Tibial artery (tissue), 4 donors: ENCODE measurements at regions not wholly inside any gene's neighbourhood (a gene's known extent, or its start where the extent isn't known, plus 50 kb on each side); places are given as distances from the start of the nearest gene placed in this dataset.

ENCODE experiments used
- DNase-seq, 2 donors: peaks; one replicate each; pipeline ENCODE4 v3.0.0-alpha.2; 2019
- H3K27ac ChIP-seq, 2 donors: fragments of 200-600 bp; sonication (generic) in 1 of 2; 1 replicate in 1 of 2; 2 replicates in 1 of 2; pipeline ENCODE4 v1.5.1; 2018 to 2019; ENCODE audit warnings: mild to moderate bottlenecking in 1 of 2
- H3K27me3 ChIP-seq, 2 donors: fragments of 200-600 bp; sonication (generic) in 1 of 2; one replicate each; pipeline versions ENCODE4 v1.5.1 to v1.6.0; 2016 to 2019
- H3K36me3 ChIP-seq, 3 donors: fragments of 200-600 bp; sonication (generic) in 2 of 3; one replicate each; pipeline ENCODE4 v1.5.1; 2016 to 2019; ENCODE audit warnings: mild to moderate bottlenecking in 2 of 3
- H3K4me1 ChIP-seq, 4 donors: fragments of 200-600 bp; sonication (generic) in 2 of 4; 1 replicate in 3 of 4; 2 replicates in 1 of 4; pipeline ENCODE4 v1.5.1; 2016 to 2019
- H3K4me3 ChIP-seq, 2 donors: fragments of 200-600 bp; sonication (generic) in 1 of 2; 1 replicate in 1 of 2; 2 replicates in 1 of 2; pipeline ENCODE4 v1.5.1; 2018 to 2019; ENCODE audit warnings: mild to moderate bottlenecking in 2 of 2
- H3K9me3 ChIP-seq, 3 donors: fragments of 200-600 bp; sonication (generic) in 1 of 3; one replicate each; pipeline ENCODE4 v1.5.1; 2016 to 2019
- intact Hi-C: fragments of 100-400 bp; cut with DNase I; formaldehyde crosslinking; loops from one replicate; pipeline ENCODE4 v1.15.0; 2023; ENCODE audit warnings: low total_unique reads
- TF ChIP-seq, protein P1 (sequence below), 2 experiments: fragments of 200-600 bp in 1 of 2; fragments of 450-650 bp in 1 of 2; IDR thresholded peaks; one replicate each; pipeline ENCODE4 v1.5.1; 2017 to 2019; ENCODE audit warnings: antibody characterized with exemption in 2 of 2, mild to moderate bottlenecking in 1 of 2, moderate library complexity in 1 of 2

DNA sequence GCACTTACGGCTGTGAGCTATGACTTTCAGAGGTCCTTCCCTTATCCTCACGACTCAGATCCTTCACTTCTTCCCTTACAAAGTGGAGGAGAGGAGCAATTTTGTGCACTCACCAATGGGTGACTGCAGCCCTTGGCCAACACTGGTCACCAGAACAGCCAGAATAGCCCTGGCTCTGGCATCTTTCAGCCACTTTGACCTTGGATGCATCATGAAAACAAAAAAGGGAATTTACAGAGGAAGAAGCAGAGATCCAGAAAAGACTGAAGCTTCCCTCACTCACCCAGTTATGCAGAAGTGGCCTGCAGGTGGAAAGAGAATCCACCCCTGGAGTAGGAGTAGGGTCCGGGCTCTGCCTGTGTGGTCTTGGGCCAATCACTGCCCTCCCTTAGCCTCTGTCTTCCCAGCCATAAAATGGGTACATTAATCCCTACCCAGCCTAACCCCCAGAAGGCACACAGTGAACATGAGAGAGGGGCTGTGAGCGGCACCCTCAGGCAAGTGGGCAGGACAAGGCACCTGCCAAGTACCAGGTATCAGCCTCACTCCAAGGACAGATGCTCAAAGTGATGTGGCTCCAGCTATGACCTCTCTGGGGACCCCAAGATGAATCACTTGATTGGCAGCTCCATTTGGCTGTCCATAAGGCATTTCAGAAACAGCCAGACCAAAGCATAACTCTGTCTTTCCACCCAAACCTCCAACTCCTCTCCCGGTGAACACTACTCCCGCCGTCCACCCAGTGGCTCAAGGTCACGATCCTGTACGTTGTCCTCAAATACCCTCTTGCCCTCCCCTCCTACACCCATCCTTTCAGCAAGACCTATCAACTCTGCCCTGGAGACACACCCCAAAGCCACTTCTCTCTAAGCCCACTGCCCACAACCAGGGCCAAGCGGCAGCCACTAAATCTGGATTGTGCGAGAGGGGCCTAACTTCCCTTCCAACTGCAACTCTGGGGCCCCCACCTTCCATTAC is 129.8 kb upstream of the ZMIZ1 start:
- no peaks in the 10 kb centered on the region for H3K27me3 ChIP-seq
- TF ChIP-seq, protein P1, sequence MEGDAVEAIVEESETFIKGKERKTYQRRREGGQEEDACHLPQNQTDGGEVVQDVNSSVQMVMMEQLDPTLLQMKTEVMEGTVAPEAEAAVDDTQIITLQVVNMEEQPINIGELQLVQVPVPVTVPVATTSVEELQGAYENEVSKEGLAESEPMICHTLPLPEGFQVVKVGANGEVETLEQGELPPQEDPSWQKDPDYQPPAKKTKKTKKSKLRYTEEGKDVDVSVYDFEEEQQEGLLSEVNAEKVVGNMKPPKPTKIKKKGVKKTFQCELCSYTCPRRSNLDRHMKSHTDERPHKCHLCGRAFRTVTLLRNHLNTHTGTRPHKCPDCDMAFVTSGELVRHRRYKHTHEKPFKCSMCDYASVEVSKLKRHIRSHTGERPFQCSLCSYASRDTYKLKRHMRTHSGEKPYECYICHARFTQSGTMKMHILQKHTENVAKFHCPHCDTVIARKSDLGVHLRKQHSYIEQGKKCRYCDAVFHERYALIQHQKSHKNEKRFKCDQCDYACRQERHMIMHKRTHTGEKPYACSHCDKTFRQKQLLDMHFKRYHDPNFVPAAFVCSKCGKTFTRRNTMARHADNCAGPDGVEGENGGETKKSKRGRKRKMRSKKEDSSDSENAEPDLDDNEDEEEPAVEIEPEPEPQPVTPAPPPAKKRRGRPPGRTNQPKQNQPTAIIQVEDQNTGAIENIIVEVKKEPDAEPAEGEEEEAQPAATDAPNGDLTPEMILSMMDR (IDR thresholded peaks at IDR 0.05): no peak
- H3K9me3 ChIP-seq: no peaks in the 10 kb centered on the region
- H3K27ac ChIP-seq: no peak overlapping the region
- no peak overlapping the region for H3K4me3 ChIP-seq
- H3K4me1 ChIP-seq: no peaks in the 10 kb centered on the region
- DNase-seq: no peak
- H3K36me3 ChIP-seq: no peaks in the 10 kb centered on the region
- intact Hi-C loops: no loop called here

DNA sequence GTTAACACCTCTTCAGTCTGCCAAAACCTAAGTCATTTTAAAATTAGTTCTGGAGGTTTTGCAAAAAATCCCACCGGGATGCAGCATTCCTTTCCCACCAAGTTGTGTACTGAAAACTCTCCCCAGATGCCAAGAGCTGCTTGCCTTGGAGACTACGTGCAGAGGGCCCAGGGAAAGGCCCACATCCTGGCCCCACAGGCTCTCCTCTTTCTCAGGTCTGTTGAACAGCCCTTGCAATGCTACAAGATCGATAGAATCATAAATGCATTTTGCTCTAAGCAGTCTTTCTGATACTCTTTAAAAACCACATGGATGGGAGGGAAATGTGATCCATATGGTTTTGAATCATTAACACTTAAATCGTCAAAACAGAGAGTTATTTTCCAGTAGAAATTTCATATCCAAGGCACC is 126.7 kb upstream of the ZMIZ1 start:
- Histone ChIP-seq H3K27me3 (no peaks in the 10 kb centered on the region), H3K36me3 (no peaks in the 10 kb centered on the region), H3K4me1 (peaks cover 0 to 23% (median 4%) of the 10 kb centered on the region in 4 donors), H3K4me3 (no peak overlapping the region), H3K9me3 (no peaks in the 10 kb centered on the region), H3K27ac (no peak overlapping the region)
- TF ChIP-seq, protein P1 (IDR thresholded peaks at IDR 0.05): no peak
- intact Hi-C loops: no loop called here
- DNase-seq: no peak

DNA sequence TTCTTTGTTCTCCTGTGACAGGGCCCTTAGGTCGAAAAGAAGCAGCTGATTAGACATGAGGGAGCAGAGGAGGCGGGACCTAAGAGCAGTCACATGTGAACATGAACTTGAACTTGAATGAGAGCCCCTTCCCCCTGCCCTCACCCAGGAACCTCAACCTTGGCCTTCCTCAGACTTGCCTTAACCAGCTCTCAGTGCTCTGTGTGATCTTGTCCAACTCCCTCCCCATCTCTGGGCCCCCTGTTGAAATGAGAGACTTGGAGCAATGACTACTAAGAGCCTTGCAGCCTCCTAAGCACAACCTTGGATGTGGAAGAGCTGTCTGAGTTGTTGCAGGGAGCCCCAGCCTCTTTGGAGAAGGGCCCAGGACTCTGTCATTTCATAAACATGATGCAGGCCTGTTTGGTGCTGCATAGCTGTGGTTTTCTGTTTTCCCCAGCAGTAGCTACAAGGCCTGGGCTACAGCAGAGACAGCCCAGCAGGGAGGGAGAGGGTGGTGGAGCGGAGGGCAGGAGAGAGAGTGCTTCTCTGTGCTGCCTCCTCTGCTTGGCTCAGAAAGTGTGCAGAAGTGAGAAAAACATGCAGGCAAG is 123.9 kb upstream of the ZMIZ1 start:
- no peaks in the 10 kb centered on the region for H3K9me3 ChIP-seq
- no peak overlapping the region for H3K27ac ChIP-seq
- intact Hi-C loops: no loop called here
- H3K4me3 ChIP-seq: no peak overlapping the region
- no peaks in the 10 kb centered on the region for H3K36me3 ChIP-seq
- peaks cover 0 to 23% (median 4%) of the 10 kb centered on the region in 4 donors for H3K4me1 ChIP-seq
- H3K27me3 ChIP-seq: no peaks in the 10 kb centered on the region
- peak; percentile 74 for DNase-seq
- TF ChIP-seq, protein P1 (IDR thresholded peaks at IDR 0.05): no peak

DNA sequence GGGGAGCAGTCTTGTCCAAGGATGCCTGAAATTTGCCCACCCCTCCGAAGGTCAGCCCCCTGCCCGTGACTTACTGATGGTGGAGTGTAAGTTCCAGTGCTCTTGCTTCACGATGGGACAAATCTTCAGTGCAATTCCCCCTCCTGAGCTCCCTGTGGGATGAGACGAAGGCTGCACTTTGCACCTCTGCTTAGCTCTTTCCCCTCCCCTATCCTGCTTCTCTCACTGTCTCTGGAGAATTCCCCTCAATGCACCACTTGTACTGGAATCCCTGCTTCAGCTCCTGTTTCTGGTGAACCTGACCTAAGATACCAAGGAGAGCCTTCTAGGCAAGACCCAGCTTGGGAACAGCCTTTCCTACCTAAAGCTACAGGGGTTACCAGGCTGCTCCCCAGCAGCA is 122.9 kb upstream of the ZMIZ1 start:
- H3K4me1 ChIP-seq: peaks cover 0 to 23% (median 4%) of the 10 kb centered on the region in 4 donors
- H3K27ac ChIP-seq: no peak overlapping the region
- DNase-seq: no peak
- no peaks in the 10 kb centered on the region for H3K36me3 ChIP-seq
- intact Hi-C loops: no loop called here
- no peaks in the 10 kb centered on the region for H3K9me3 ChIP-seq
- H3K27me3 ChIP-seq: no peaks in the 10 kb centered on the region
- TF ChIP-seq, protein P1 (IDR thresholded peaks at IDR 0.05): no peak
- no peak overlapping the region for H3K4me3 ChIP-seq

DNA sequence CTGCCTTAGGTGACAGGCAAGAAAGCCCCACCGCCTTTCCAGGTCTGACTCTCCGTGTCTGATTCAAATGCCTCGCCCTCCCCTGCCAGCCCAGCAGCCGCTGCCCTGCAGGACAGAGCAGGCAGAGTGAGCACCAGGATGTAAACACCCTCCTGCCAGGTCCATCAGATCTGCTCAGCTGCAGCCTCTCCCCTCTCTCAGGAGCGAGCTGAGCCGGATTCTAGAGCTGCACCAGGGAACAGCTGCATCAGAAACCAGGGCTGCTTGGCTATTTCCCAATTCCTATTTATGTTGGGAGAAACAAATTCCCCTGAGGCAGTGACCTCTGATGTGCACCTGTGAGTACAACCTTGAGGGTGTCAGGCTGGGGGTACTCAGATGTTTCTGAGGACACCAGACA is 121.5 kb upstream of the ZMIZ1 start:
- Histone ChIP-seq H3K27ac (no peak overlapping the region), H3K36me3 (no peaks in the 10 kb centered on the region), H3K4me3 (no peak overlapping the region), H3K27me3 (no peaks in the 10 kb centered on the region), H3K9me3 (no peaks in the 10 kb centered on the region), H3K4me1 (peaks cover 0 to 23% (median 4%) of the 10 kb centered on the region in 4 donors)
- TF ChIP-seq, protein P1 (IDR thresholded peaks at IDR 0.05): no peak
- intact Hi-C loops: no loop called here
- DNase-seq: no peak
